ENCODE measurements at regions not wholly inside any gene's neighbourhood (a gene's known extent, or its start where the extent isn't known, plus 50 kb on each side); places are given as distances from the start of the nearest gene placed in this dataset.

- in situ Hi-C loops (cut with MboI): no loop called here
- no peak for FAIRE-seq
- CTCF ChIA-PET (ENCODE audit: low intra/inter-chr PET ratio): no interaction called here
- no peak for TF ChIP-seq TCFL5 (CRISPR knock-in tag; conservative IDR thresholded peaks at IDR 0.05)
- TF ChIP-seq MTA3 (IDR thresholded peaks at IDR 0.05; ENCODE audit: borderline replicate concordance): no peak
- no peak for TF ChIP-seq ZNF217 (CRISPR knock-in tag; IDR thresholded peaks at IDR 0.05)
- TF ChIP-seq ZNF140 (CRISPR knock-in tag; IDR thresholded peaks at IDR 0.05): no peak
- TF ChIP-seq ZNF212 (CRISPR knock-in tag; IDR thresholded peaks at IDR 0.05): no peak
- no peak for TF ChIP-seq THRA (IDR thresholded peaks at IDR 0.05)
- TF ChIP-seq ZNF324 (CRISPR knock-in tag; IDR thresholded peaks at IDR 0.05): no peak
- TF ChIP-seq GTF2E2 (tag; IDR thresholded peaks at IDR 0.05): no peak
- no peak for TF ChIP-seq CREB1 (IDR thresholded peaks at IDR 0.05)
- TF ChIP-seq CREB1 (CRISPR knock-in tag; IDR thresholded peaks at IDR 0.05): no peak
- no peak for TF ChIP-seq YY1 (IDR thresholded peaks at IDR 0.05; ENCODE audit: borderline replicate concordance in 1 of 3, control insufficient read depth in 1 of 3, extremely low read depth in 1 of 3, insufficient read depth in 3 of 3, insufficient read length in 1 of 3, insufficient replicate concordance in 2 of 3, low read depth in 1 of 3, low read length in 2 of 3)
- TF ChIP-seq, protein P1, sequence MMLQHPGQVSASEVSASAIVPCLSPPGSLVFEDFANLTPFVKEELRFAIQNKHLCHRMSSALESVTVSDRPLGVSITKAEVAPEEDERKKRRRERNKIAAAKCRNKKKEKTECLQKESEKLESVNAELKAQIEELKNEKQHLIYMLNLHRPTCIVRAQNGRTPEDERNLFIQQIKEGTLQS (IDR thresholded peaks at IDR 0.05): no peak
- TF ChIP-seq, protein P1 (CRISPR knock-in tag; conservative IDR thresholded peaks at IDR 0.05): no peak
- no peak for TF ChIP-seq U2AF2 (optimal IDR thresholded peaks at IDR 0.05; ENCODE audit: low read depth, low read length)
- TF ChIP-seq E2F3 (CRISPR knock-in tag; IDR thresholded peaks at IDR 0.05): no peak
- no peak for TF ChIP-seq CLOCK (CRISPR knock-in tag; IDR thresholded peaks at IDR 0.05; ENCODE audit: borderline replicate concordance)
- TF ChIP-seq ZNF830 (CRISPR knock-in tag; IDR thresholded peaks at IDR 0.05): no peak
- no peak for TF ChIP-seq NEUROD1 (IDR thresholded peaks at IDR 0.05; ENCODE audit: borderline replicate concordance, low read depth, low read length, partially characterized antibody)
- no peak for TF ChIP-seq HEY1 (CRISPR knock-in tag; IDR thresholded peaks at IDR 0.05; ENCODE audit: borderline replicate concordance)
These were observed 270.5 kb downstream of the SKAP2 start for GRCh38 chr7:26593896-26594295.

More at GRCh38 chr7:26593896-26594295, 270.5 kb downstream of the SKAP2 start:
- no peaks in the 10 kb centered on the region for H3K36me3 ChIP-seq (ENCODE audit: control insufficient read depth, insufficient read depth, low read length)
- no peak overlapping the region for H3K9ac ChIP-seq (ENCODE audit: insufficient read depth in 1 of 2, low read depth in 2 of 2, low read length in 2 of 2)
- ATAC-seq (no peak), DNase-seq (ENCODE audit: extremely low read depth in 1 of 4, low spot score in 3 of 4) (no peak)
- intact Hi-C loops (cut with micrococcal nuclease): no loop called here
- POLR2A ChIA-PET: interaction anchor here (0.6 to 0.8 kb wide), 2 partner anchors 10 kb away, joined by 3 read pairs; no protein-coding TSS in a partner anchor
- no peak overlapping the region for H3K27ac ChIP-seq (ENCODE audit: extremely low read depth, low read depth, low read length)
- WGBS (ENCODE audit: insufficient coverage, low coverage, missing lambda C conversion rate): 0% methylated on average over 5 of the region's 5 CpGs
- H3K9me1 ChIP-seq (ENCODE audit: control insufficient read depth, insufficient read depth, low read length): no peaks in the 10 kb centered on the region
- no TSS peak for BruUV-seq (replicated peaks)
- H3K27me3 ChIP-seq (ENCODE audit: control insufficient read depth in 2 of 2, insufficient read depth in 2 of 2, low read length in 2 of 2): peaks cover 5 to 23% of the 10 kb centered on the region in 2 experiments; a peak in 3 of 5 replicates
- 0 out of 2 replicates have a peak, but pooled peaks cover 9% of the 10 kb centered on the region for H4K20me1 ChIP-seq (replicated peaks; ENCODE audit: control insufficient read depth, insufficient read depth, low read length)
- no peak overlapping the region for H2AFZ ChIP-seq (ENCODE audit: low read depth, low read length)
- no peak overlapping the region for H3K4me3 ChIP-seq
- no peak overlapping the region for H3K4me2 ChIP-seq (ENCODE audit: insufficient read depth, low read length)
- no peaks in the 10 kb centered on the region for H3K9me3 ChIP-seq (replicated peaks; ENCODE audit: control insufficient read depth, insufficient read depth, low read depth, low read length)
- no peaks in the 10 kb centered on the region for H3K79me2 ChIP-seq (ENCODE audit: control insufficient read depth, insufficient read depth, low read length)
- H3K4me1 ChIP-seq (replicated peaks in 1 of 2; ENCODE audit: control insufficient read depth in 2 of 2, insufficient read depth in 2 of 2, low read length in 2 of 2): no peaks in the 10 kb centered on the region; a peak in 1 of 5 replicates

Data from K562 (cell line).